Loucy (cell line): ENCODE measurements at regions not wholly inside any gene's neighbourhood (a gene's known extent, or its start where the extent isn't known, plus 50 kb on each side); places are given as distances from the start of the nearest gene placed in this dataset.

Experiments used
- EZH2phosphoT487 ChIP-seq: fragments of 200-600 bp; IDR thresholded peaks from 2 replicates; pipeline ENCODE4 v1.6.1; 2018; ENCODE audit warnings: antibody characterized with exemption, mild to moderate bottlenecking, moderate library complexity, borderline replicate concordance
- TF ChIP-seq, protein P1 (sequence below): fragments of 200-600 bp; sonication (generic); conservative IDR thresholded peaks from 2 replicates; pipeline ENCODE4 v1.5.1; 2014; ENCODE audit warnings: mild to moderate bottlenecking, antibody characterized with exemption, low read length

DNA sequence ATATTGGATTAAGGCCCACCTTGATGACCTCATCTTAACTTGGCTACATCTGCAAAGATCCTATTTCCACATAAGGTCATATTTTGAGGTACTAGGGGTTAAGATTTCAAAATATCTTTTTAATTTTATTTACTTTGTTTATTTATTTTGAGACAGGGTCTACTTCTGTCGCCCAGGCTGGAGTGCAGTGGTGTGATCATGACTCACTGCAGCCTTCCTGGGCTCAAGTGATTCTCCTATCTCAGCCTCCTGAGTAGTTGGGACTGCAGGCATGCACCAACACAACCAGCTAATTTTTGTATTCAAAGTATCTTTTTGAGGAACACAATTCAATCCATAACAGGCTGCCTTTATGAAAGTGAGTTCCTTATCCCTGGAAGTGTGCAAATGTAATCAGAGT is 212.3 kb downstream of the PALM2AKAP2 start:
- TF ChIP-seq, protein P1, sequence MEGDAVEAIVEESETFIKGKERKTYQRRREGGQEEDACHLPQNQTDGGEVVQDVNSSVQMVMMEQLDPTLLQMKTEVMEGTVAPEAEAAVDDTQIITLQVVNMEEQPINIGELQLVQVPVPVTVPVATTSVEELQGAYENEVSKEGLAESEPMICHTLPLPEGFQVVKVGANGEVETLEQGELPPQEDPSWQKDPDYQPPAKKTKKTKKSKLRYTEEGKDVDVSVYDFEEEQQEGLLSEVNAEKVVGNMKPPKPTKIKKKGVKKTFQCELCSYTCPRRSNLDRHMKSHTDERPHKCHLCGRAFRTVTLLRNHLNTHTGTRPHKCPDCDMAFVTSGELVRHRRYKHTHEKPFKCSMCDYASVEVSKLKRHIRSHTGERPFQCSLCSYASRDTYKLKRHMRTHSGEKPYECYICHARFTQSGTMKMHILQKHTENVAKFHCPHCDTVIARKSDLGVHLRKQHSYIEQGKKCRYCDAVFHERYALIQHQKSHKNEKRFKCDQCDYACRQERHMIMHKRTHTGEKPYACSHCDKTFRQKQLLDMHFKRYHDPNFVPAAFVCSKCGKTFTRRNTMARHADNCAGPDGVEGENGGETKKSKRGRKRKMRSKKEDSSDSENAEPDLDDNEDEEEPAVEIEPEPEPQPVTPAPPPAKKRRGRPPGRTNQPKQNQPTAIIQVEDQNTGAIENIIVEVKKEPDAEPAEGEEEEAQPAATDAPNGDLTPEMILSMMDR, result no peak
- no peak for TF ChIP-seq EZH2phosphoT487
